ENCODE measurements at regions not wholly inside any gene's neighbourhood (a gene's known extent, or its start where the extent isn't known, plus 50 kb on each side); places are given as distances from the start of the nearest gene placed in this dataset.
"Not testable (repeated sequence)": the region's sequence is repeated elsewhere in the genome, so short reads cannot be mapped to it uniquely, and the experiment has no call there.

GRCh38 chrX:112367065-112367464, 284.5 kb upstream of the TRPC5 start:
- no peak for DNase-seq (ENCODE audit: low read depth, low spot score)

DNA sequence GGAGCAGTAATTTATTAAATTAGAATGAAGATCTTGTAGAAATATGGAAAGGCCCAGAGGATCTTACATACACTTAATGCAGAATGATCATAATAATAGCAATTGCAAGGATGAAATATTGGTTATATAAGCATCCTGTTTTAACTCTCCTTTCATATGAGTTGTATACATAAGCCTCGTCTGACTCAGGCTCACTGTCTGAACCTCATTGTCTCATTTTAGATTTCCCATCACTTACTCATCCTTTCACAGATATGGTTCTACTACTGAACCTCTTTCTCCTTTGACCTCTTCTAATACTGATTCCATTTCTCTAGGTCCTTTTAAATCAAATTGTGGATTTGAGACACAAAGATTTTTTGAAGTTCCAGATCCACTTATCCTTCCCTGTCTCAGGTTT, 277.3 kb upstream of the TRPC5 start:
- no peak for DNase-seq (ENCODE audit: low read depth, low spot score)

GRCh38 chrX:112355931-112356330, 273.4 kb upstream of the TRPC5 start:
- no peak for DNase-seq (ENCODE audit: low read depth, low spot score)

DNA sequence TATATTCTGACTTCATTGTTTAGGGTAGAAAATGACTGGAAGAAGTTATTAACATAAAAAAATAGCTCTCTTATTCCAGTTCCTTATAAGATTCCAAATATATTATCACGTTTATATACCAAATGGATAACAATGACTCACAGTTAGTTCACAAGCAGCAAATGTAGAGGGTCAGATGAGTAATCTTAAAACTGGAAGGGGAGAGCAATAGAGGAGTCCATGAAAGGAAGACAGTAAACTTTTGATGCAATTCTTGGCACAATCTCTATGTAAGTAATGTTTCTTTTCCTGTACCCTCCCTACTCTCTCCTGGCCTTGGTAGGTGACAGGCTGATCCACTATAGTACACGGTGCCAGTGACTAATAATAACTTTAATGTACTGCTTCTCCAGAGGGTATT, 259.0 kb upstream of the TRPC5 start:
- DNase-seq (ENCODE audit: low read depth, low spot score), result no peak

- no peak for DNase-seq (ENCODE audit: low read depth, low spot score)
Measured at GRCh38 chrX:112313201-112313600, 230.6 kb upstream of the TRPC5 start.

- no peak for DNase-seq (ENCODE audit: low read depth, low spot score)
Measured at GRCh38 chrX:112306027-112306426, 223.5 kb upstream of the TRPC5 start.

DNA sequence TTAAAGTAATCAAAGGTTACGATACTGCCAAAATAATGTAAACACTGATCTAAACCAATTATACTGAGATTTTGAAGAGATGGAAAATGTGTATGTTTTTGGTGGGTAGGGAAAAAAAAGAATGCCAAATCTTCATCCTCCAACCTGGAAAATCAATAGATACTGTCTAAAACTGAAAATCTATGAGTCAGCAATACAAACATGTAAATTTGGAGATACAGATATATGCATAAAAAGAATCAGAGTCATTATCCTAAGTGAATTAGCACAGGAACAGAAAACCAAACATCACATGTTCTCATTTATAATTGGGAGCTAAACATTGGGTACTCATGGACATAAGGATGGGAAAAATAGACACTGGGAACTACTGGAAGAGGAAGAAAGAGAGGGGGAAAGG, 197.4 kb upstream of the TRPC5 start:
- DNase-seq (ENCODE audit: low read depth, low spot score), result no peak

DNA sequence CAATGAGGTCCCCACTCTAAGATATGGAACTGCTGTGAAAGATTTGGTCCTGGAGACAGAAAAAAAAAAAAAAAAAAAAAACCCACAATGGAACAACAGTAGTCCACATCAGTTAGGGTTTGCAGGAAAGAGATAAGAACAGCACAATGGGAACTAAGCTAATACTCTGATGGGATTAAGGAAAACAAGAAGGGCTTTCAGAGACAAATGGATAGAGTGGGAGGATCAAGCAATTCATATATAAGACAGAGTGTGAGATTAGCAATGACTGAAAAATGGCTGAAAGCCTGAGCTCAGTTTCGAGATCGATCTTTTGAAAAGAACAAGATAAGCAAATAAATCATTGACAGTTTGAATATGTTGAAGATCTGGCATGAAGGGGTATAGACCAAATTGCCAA, 188.4 kb upstream of the TRPC5 start:
- no peak for DNase-seq (ENCODE audit: low read depth, low spot score)

GRCh38 chrX:112266136-112266535, 183.6 kb upstream of the TRPC5 start:
- DNase-seq (ENCODE audit: low read depth, low spot score), result no peak

DNA sequence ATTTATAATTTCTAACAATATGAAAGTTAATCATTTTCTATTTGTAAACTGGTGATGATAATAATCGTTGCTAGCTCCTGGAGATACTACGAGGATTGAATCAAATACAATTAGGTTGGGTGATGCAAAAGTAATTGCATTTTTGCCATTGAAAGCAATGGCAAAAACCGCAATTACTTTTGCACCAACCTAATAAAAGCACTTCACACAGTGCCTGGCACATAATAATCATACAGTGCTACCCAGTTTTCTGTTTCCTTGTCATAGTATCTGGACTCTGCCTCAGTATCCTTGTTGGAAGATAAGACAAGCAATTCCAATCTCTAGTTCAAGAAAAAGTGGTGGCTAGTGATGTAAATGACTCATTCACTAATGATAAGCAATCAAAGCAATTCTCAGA, 176.8 kb upstream of the TRPC5 start:
- DNase-seq (ENCODE audit: low read depth, low spot score), result no peak

DNA sequence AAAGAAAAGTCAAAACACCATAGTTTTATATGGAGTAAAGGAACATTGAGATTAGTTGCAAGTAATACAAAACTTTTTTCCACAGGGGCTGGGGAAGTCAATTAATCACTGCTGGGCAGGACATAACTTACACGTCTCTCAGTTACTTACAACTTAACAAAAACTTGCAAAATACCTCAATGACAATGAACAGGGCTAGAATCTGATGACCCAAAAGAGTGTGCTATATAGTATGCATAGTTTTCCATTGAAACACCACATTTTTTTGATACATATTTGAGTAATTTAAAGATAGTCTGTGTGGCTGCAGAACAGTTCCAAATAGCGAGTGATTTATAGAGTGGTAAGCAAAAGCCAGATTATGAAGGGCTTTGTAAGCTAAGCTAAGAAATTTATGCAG, 172.3 kb upstream of the TRPC5 start:
- DNase-seq (ENCODE audit: low read depth, low spot score), result no peak

GRCh38 chrX:112247714-112248113, 165.1 kb upstream of the TRPC5 start:
- no peak for DNase-seq (ENCODE audit: low read depth, low spot score)

DNA sequence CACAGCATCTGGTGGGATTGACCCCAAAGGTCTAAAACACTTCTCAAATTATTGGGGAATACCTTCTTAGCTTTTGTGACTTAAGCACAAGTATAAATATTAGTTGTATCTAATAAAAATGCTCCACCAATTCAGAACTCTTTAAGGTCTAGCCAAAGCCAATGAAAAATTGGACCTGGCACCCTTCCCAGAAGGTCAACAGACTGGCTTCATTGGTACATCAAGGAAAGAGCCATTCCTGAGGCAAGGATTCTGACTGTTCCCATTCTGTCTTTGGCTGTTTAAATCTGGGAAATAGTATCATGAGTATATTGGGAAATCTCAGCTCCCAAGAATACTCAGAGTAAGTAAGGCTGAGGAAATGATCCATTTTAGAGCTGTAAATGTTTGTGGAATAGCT, 153.0 kb upstream of the TRPC5 start:
- no peak for DNase-seq (ENCODE audit: low read depth, low spot score)

- no peak for DNase-seq (ENCODE audit: low read depth, low spot score)
Measured at GRCh38 chrX:112233164-112233563, 150.6 kb upstream of the TRPC5 start.

DNA sequence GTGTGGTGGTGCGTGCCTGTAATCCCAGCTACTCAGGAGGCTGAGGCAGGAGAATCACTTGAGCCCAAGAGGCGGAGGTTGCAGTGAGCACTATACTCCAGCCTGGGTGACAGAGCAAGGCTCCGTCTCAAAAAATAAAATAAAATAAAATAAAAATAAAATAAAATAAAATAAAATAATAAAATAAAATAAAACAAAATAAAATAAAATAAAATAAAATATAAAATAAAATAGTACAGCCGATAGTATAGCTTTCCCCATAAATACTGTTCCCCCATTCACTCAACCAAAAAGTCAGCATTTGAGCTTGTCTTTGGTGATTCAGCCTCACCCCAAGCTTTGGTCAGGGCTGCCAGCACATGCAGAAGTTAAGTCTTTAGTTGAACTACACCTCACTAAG, 144.2 kb upstream of the TRPC5 start:
- DNase-seq (ENCODE audit: low read depth, low spot score), result not testable (repeated sequence)

DNA sequence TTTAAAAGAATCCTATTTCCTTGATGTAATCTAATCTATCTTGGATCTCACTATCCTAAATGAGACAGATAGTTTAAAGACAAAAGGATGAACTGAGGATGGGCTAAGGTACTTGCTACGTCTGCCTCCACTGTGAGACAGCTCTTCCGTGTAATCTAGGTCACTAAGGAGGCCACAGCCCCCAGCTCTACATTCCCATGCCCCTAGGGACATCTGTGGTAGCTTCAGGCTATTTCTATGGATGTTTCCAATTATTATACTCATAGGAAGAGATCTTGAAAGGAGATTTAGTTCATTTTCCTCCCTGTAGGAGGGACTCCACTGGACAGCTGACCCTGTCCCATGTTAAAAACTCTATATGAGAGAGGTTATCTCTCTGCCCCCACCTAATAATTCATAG, 140.8 kb upstream of the TRPC5 start:
- DNase-seq (ENCODE audit: low read depth, low spot score), result no peak

GRCh38 chrX:112218388-112218787, 135.8 kb upstream of the TRPC5 start:
- DNase-seq (ENCODE audit: low read depth, low spot score), result no peak

DNA sequence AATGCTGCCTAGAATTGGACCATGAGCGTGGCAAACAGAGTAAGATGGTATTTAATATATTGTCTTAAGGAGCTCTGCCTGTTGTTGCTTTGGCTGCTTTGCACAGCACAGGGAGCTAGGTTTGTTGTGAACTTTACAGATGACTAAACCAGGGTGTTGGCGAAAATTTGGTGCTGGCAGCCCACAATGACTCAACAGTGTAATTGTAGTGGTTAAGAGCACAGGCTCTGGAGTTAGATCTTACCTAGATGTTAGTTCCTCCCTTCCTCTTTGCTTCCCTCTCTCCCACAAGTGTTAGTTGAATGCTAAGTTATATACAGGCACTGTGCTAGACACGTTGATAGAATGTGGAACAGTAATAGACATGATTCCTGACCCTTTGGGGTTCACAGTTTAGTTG, 128.9 kb upstream of the TRPC5 start:
- no peak for DNase-seq (ENCODE audit: low read depth, low spot score)

DNA sequence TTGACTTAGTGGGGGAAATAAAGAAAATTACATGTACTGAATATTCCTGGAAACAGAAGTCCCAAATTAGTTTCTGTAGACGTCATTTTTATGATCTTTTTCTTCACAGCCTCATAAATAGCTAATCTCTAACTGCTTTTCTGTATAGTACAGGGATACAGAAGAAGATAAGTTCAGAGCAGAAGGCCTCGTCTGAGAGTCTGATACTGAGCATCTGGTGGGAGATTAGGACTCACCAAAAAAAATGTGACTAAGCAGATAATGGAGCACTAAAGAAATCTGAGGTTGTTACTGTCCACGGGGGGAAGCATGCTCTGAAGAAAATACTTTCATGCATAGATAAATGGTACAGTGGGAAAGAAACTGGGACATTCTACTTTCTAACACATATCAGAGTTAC, 115.3 kb upstream of the TRPC5 start:
- DNase-seq (ENCODE audit: low read depth, low spot score), result no peak

DNA sequence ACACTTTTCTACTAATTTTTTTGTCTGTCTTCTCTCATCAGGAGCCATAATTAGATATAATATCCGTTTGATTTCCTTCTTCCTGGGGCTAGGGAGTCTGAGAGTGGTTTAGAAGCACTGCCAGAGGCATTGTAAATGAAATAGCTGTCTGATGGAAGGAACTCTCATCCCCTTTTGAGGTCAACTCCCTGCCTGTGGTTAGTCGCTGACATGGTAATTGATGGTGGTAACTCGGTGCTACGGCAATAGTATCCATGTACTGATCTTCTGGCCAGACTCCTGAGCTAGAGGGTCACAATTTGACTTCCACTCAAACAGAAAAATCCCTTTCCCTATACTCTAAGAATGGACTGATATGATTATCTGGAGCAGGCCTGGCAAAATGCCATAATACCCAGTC, 108.1 kb upstream of the TRPC5 start:
- no peak for DNase-seq (ENCODE audit: low read depth, low spot score)

GRCh38 chrX:112181361-112181760, 98.8 kb upstream of the TRPC5 start:
- DNase-seq (ENCODE audit: low read depth, low spot score), result not testable (repeated sequence)

GRCh38 chrX:112164420-112164819, 81.8 kb upstream of the TRPC5 start:
- DNase-seq (ENCODE audit: low read depth, low spot score), result no peak

DNA sequence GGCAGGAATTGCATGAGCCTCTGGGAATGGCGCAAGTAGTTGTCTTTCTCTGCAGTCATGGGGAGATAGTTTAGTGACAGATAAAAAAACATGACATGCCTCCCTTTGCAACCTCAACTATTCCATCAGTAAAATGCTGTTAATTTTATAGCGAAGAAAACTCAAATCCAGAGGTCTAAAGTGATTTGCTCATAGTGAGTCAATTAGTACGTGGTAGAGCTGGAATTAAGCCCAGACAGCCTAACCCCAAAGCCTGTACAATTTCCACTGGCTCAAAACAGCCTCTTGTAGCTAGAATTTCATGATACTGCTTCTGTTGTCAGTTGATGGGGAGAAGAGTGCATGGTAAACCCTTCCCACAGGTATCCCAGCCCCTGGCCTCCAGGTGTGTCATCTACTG, 81.3 kb upstream of the TRPC5 start:
- DNase-seq (ENCODE audit: low read depth, low spot score), result no peak

- DNase-seq (ENCODE audit: low read depth, low spot score), result no peak
Measured at GRCh38 chrX:112148397-112148796, 65.8 kb upstream of the TRPC5 start.

- no peak for DNase-seq (ENCODE audit: low read depth, low spot score)
Measured at GRCh38 chrX:112147206-112147605, 64.6 kb upstream of the TRPC5 start.

Data from iPS DF 19.7 (cell line).